SKM-1 treated with dmso at 0.1 percent for 144 hours (cell line): ENCODE measurements at regions not wholly inside any gene's neighbourhood (a gene's known extent, or its start where the extent isn't known, plus 50 kb on each side); places are given as distances from the start of the nearest gene placed in this dataset.
"Not testable (repeated sequence)": the region's sequence is repeated elsewhere in the genome, so short reads cannot be mapped to it uniquely, and the experiment has no call there.

Experiments
- DNase-seq: peaks from one replicate; lab custom pipeline; 2025; ENCODE audit not compliant: unreplicated experiment; lab: John Stamatoyannopoulos, UW

DNA sequence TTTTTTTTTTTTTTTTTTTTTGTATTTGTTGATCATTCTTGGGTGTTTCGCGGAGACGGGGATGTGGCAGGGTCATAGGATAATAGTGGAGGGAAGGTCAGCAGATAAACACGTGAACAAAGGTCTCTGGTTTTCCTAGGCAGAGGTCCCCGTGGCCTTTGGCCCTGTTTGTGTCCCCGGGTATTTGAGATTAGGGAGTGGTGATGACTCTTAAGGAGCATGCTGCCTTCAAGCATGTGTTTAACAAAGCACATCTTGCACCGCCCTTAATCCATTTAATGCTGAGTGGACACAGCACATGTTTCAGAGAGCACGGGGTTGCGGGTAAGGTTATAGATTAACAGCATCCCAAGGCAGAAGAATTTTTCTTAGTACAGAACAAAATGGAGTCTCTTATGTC, 435.8 kb upstream of the ZP4 start:
- DNase-seq = not testable (repeated sequence)

DNA sequence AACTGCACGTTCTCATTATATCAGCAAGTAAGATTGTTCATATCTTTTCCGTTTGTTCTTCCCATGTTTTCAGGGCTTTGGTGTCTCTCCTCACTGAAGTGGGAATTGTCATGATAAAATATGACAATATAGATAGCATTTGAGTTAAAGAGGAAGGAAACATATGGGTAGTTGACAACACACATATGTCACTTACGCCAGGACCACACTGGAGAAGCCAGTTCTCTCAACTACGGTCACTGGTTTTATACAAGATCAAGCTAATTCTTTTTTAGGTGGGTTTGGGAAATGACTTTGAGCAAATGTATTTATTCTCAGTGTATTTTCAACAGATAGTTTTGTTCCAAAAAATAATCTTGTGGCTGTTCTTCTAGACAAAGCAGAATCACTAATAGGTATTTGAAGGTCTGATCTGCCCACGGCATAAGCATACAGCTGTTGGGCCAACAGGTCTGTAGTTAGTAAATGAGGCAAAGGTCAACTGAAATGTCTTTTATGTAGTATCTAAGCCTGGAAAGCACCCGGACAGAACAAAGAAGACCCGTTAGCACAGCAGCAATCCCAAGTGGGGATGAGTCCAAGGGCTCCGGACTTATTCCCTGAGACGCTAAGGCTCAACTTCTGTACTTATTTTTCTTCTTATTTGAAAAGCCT, 433.6 kb upstream of the ZP4 start:
- DNase-seq = no peak

DNA sequence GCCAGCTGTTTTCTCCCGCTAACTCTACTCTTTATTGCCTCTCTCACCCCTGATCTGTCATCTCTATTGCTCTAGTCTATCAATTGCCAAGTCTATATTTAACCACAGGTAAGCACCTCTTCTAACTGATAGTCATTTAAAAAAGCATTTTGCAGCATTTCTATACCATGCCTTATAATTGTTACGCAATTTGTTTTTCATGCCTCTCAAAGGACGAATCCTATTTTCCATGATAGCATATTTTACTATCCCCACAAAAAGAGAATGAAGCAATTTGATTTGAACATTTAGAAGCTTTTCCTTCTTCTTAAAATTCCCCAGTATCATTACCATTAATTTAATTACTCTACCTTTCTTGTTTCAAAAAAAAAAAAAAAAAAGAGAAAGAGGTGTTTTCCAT, 432.8 kb upstream of the ZP4 start:
- DNase-seq = no peak

DNA sequence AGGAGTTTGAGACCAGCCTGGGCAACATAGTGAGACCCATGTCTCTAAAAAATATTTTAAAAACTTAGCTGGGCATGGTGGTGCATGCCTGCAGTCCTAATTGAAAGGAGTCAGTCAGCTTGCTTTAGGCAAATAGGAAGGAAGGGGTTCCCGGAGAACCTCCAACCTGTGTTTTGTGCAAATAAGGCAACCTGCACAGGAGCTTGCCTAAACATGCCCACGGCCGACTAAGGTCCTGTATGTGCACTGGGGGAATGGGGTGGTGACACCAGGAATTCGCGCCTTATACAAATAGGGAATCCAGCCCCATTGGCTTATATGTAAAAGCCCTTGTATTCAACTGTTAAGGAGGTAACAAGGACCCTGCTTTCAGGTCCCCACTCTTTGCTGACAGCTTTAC, 429.2 kb upstream of the ZP4 start:
- no peak for DNase-seq

DNA sequence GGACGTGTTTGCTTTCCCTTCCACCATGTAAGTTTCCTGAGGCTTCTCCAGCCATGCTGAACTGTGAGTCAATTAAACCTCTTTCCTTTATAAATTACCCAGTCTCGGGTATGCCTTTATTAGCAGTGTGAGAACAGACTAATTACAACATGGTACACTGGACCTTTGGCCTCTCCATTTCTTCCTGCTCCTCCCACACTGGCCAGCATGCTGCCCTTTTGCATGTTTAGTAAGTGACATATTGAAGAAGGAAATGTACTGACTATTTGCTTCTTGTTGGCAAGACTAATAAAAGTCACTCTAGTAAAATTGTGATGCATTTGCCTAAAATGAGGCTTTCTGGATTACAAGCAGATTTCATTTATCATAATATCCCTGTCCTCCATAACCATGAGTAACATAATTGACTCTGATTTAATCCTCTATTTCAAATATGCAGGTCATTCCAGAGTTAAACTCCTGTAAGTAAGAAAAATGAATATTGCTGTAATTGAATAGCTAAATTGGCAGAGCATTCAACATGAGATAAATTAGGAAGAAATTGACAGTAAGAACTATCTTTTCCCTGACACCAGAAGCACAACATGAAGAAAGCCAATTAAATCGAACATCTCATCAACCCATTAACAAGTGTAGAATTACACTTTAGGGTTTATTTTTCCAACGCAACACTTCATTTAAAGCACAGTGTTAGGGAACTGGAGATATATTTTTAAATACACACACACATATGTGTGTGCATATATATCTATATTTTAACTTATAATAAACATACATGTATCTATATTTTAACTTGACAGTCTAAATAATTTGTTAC, 427.8 kb upstream of the ZP4 start:
- no peak for DNase-seq

DNA sequence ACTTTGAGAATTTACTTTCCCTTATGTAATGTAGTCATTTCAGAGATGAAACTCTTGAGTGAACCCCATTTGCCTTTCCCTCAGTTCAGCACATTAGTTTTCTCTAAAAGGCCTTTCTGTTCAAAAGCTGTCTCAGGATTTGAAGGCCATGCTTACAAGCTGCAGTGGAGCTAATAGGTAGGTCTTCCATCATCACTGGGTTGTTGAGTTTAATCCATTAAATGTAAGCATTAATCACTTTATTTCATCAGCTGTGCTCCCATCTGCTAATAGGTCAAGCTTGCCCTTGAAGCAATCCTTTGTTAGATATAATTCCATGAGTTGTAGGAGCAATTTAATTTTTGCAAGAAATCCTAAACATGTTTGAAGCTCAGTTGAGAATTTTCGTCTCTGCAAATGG, 422.2 kb upstream of the ZP4 start:
- no peak for DNase-seq

DNA sequence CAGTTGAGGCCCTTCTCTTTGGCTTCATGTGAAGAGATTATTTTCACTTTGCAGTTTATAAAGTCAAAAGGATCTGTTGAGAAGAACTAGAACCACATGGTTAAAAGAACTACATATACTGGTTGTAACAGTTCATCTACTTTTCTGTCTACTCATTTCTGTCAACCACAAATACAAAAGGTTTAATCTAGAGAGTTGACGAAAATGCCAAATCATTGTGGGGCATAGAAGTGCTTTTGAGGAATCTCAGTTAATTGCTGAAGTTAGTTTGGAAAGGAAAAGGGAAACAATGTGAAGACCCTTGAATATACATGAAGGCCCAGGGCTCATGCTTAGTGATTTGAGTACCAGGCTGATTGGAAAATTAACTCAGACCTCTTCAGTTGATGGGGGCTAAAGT, 415.7 kb upstream of the ZP4 start:
- DNase-seq = no peak

DNA sequence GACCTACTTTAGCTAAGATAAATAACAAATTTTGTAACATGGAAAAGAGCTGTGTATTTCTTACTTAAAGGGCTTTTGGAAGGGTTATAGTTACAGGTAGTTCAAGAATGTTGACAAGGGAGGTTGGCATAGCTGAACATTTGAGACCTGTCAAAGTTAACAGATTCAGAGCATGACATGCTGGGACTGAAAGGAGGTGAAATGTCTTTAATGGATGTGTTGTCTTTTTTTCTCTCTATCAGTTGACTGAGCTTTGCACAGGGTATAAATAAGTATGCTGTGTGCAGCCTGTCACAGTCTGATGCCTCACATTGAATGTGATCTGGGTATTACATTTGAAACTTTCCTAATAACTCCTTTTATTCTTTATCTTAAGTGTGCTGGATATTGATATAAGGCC, 411.9 kb upstream of the ZP4 start:
- no peak for DNase-seq

DNA sequence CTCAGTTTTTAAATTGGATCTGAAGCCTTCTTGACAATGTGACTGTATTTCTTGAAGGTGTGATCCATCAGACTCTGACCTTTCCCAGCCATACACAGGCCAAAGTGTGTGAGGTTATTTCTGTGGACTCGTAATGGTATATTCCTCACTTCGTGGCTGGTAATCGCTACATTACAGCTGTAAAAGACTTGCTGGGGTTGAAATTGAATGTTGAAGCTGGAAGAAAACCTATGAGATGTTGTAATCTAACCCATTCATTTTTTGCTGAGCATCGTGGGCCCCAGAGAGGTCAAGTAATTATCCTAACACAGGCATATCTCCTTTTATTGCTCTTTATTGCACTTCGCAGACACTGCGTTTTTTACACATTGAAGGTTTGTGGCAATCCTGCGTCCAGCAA, 405.6 kb upstream of the ZP4 start:
- no peak for DNase-seq

DNA sequence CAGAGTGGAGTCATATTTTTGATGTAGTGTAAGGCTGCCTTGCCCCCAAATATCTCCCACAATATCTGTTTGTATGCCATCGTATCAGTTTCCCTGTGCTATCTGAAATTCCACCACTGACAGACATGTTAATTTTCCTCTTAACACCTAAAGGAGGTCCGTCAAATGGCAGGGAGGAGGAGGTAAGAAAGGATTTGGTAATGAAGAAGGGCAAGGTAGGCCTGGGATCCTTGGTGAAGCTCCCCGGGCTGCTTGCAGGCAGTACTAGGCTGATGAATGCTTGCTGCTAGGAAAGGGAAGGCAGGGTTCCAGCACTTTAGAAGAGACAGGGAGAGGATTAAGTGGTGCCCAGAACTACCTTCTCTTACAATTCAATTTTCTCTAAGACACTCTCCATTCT, 402.4 kb upstream of the ZP4 start:
- DNase-seq = no peak

DNA sequence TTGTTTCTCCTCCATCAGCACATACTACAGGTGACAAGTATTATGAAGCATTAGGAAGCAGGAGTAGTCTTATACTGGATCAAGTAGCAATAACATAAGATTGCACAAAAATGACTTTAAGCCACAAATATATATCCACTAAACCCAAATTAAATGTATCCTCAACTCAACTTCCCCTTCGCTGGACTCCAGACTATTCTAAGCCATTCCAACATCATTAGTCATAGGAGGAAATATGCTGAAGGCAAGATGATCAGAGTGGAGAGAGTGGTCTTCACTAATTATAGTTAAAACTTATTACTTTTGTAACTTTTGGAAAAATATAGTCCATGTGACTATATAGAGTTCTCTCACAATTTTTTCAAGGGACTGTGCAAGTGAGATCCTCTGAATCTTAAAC, 390.7 kb upstream of the ZP4 start:
- DNase-seq = no peak

DNA sequence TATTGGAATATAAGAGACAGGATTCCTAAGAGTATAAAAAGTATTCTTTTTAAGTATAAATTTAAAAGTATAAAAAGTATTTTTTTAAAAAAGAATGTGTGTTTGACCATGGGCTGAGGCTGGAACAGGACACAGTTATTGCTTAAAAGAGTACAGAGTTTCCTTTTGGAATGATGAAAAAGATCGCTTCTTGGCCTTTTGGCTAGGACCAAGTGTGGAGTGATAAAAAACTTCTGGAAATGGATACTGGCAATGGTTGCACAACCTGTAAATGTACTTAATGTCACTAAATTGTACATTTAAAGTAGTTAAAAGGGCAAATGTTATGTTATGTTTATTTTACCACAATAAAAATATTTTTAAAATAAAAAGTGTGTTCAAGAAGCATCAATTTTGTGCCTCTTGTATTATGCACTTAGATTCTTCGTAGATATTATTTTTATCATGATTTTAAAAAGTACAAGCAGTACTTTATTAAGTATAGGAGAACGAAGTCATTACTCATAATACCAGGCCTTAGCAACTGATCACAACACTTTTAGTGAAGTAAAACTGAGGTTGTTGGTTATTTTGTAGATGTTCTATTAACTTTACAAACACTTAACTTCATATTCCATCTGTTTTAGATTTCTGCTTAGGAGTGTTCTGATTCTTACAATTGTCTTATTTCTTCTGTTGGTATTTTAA, 389.1 kb upstream of the ZP4 start:
- DNase-seq = no peak

DNA sequence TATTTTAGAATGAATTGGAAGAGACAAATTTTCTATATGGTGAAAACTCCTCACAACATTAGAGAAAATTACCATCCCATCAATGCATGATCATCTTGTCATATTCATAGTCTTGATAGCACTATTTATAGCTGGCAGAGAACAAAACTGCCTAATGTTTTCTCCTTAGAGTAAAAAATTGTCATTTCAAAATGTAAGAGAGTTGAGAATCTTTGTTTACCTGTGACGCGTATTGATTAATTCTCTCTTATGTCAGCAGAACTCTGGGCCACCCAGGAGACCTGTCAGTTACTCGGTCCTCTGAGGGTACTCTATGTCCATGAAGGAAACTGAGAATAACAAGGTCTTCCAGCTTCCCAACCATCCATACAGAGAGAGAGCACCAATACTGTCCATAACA, 381.4 kb upstream of the ZP4 start:
- no peak for DNase-seq

DNA sequence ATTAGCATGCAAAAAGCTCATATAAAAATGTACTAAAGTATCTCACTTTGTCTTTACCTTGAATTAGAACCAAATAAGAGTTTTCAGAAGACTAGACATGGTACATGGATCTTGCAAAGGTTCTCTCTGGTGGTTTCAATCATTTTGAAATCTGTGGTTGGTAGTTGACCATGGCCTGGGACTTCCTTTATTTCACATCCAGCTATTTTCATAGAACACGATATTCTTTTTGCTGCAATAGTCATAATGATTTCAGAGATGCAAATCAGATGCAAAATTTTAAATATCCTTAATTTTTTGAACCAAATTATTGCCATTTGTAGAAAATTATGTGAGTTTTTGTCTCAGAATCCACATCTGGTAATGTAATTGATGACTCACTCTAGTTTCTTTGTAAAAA, 375.1 kb upstream of the ZP4 start:
- DNase-seq = peak; percentile 84

DNA sequence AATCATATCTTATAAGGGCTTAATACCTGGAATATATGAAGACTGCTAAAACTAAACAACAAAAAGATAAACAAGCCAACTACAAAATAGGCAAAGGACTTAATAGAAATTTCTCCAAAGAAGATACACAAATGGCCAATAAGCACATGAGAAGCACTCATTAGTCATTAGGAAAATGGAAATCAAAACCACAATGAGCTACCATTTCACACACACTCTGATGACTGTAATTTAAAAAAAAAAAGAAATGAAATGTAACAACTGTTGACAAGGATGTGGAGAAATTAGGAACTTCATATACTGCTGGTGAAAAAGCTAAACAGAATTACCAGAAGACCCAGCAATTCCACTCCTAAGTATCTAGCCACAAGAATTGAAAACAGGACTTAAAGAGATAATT, 374.2 kb upstream of the ZP4 start:
- DNase-seq = no peak

DNA sequence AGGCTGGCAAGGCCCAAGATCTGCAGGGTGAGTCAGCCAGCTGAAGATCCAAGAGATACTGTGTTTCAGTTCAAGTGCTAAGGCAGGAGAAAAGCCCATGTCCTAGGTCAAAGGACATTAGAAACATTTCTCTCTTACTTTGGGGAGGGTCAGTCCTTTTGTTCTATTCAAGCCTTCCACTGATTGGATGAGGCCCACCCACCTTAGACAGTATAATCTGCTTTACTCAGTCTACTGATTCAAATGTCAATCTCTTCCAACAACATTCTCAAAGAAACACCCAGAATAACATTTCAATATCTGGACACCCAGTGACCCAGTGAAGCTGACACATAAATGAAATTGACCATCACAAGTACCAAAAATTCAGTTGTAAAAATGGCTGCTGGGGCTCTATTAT, 367.8 kb upstream of the ZP4 start:
- no peak for DNase-seq

DNA sequence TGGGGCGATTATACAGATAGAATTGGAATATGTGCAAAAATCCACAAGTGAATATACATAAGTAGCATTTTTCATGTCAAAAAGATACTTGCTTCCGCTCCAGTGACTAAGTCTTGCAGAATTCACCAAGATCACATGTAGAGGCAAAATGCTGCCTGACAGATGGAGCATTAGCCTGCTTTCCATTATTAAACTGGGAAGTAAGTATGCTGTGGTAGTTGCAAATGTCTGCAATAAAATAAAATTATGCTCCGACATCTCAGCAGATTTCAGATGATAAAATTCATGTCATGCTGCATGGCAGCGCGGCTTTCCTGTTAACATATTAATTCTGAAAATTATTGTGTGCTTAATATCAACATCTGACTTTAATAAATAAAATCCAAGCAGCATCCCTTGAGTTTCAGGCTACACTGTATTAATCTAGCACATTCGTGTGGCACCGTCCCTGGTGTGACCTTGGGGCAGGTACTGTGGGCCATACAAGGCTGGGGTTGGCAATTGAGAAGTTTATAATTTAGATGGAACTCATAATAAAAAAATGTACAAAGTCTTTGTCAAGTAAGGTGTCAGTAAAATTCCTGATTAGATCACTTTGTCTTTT, 366.4 kb upstream of the ZP4 start:
- no peak for DNase-seq

DNA sequence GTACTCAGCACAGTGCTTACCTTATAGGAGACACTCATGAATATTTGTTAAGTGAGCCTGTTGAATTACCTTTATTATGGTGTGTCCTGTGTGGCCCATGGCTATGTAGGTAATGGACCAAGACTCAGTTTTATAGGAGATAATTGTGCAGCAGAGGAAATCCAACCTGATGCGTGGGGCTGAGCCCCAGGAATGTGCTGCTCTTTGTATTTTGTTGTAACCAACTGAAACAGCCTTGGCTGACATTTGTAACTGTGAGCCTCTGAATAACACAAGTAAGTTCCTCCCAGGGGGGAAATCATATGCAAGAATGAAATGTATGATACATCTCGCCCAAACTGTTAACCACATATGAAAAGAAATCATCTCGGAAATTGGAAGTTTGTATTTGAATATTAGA, 364.2 kb upstream of the ZP4 start:
- DNase-seq = no peak

DNA sequence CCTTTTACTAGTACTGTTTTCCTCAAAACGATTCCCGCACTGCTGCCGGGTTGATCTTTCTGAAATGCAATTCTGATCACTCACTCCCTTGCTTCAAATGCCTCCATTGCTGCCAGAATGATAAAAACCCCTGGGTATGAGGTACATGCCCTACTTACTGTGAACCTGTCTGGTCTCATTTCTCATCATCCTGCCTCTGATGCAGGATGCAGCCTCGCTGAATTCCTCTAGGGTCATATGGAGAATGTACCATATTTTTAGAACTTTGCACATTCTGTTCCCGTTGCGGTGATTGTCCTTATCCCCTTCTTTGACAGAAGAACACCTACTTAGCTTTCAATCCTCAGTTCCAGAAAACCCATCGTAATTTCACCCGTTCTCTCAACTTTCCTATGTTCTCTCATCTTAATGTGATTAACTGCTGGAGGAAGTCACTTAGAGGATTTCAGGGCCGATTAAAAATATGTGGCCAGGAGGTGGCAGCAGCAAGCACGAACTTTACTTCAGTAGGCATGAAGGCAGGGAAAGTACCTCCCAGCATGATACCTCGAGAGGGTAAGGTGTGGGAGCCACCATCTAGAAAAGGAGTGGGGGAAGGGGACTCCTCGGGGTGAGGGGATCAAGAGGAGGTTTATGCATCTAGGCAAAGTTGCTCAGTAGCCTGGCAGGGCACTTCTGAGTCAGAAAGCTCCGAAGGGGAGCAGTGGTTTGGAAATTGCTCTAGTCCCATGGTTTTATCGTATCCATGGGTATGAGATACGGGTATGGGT, 361.5 kb upstream of the ZP4 start:
- DNase-seq = peak; percentile 70

DNA sequence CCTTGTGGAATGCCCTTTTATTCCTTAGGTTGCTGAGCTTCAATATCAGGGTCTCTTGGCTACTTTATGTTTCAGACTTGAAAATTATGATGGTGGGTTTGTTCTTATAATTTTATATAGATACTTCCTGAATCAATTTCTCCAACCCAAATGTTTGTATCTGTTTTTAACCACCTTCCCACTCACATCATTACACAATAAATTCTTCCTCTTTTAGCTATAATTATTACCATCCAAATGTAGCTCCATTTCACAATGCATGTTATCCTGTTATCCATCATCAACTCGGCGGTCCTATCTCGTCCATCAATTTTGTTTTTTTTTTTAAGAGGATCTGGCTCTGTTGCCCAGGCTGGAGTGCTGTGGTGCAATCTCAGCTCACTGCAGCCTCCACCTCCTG, 357.6 kb upstream of the ZP4 start:
- DNase-seq = peak; percentile 48

DNA sequence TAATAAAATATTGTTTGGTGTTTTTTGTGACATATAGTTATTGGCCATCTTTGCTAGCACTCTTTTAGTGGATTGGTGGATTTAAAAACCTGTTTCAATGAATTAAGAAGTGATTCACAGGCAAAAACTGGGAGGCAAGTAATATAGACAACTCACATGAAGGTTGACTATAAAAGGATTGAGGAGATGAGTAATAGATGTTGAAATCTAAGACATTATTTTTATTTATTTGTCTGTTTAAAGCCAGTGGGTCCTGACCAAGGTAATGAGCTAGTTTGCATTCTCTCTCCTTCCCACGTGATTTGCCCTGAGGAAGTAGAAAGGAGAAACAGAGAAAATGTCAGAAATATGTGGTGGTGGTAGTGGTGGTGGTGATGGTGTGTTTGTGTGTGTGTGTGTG, 351.5 kb upstream of the ZP4 start:
- DNase-seq = no peak
